ENCODE measurements at regions not wholly inside any gene's neighbourhood (a gene's known extent, or its start where the extent isn't known, plus 50 kb on each side); places are given as distances from the start of the nearest gene placed in this dataset.

DNA sequence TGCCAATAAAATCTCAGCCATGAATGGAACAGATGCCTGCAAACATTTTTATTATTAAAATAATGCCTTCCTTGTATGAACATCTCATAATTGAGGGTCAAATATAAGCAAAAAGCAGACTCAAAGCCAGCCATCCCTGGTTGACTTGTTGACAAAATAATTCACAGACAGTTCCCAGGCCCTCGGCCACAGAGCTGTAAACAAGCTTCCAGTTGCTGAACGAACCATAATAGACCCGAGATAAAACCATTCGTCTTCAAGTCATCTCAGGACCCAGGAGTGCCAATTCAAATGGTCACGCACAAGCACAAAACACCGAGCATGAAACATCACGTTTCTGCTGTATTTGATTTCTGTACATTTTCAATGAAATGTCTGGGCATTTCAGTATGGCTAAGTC lies 113.3 kb upstream of the CDYL start (continued):
- TF ChIP-seq, protein P1, sequence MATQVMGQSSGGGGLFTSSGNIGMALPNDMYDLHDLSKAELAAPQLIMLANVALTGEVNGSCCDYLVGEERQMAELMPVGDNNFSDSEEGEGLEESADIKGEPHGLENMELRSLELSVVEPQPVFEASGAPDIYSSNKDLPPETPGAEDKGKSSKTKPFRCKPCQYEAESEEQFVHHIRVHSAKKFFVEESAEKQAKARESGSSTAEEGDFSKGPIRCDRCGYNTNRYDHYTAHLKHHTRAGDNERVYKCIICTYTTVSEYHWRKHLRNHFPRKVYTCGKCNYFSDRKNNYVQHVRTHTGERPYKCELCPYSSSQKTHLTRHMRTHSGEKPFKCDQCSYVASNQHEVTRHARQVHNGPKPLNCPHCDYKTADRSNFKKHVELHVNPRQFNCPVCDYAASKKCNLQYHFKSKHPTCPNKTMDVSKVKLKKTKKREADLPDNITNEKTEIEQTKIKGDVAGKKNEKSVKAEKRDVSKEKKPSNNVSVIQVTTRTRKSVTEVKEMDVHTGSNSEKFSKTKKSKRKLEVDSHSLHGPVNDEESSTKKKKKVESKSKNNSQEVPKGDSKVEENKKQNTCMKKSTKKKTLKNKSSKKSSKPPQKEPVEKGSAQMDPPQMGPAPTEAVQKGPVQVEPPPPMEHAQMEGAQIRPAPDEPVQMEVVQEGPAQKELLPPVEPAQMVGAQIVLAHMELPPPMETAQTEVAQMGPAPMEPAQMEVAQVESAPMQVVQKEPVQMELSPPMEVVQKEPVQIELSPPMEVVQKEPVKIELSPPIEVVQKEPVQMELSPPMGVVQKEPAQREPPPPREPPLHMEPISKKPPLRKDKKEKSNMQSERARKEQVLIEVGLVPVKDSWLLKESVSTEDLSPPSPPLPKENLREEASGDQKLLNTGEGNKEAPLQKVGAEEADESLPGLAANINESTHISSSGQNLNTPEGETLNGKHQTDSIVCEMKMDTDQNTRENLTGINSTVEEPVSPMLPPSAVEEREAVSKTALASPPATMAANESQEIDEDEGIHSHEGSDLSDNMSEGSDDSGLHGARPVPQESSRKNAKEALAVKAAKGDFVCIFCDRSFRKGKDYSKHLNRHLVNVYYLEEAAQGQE (IDR thresholded peaks at IDR 0.05; ENCODE audit: unreplicated experiment) = no peak
- TF ChIP-seq NANOG (IDR thresholded peaks at IDR 0.05; ENCODE audit: borderline replicate concordance) (no peak), EZH2 (IDR thresholded peaks at IDR 0.05; ENCODE audit: low read depth, unreplicated experiment) (no peak), ZNF331 (CRISPR knock-in tag; IDR thresholded peaks at IDR 0.05; ENCODE audit: low read depth) (no peak), CREB1 (CRISPR knock-in tag; IDR thresholded peaks at IDR 0.05; ENCODE audit: low read depth) (no peak), STAT1 (IDR thresholded peaks at IDR 0.05; ENCODE audit: unreplicated experiment) (no peak), ZNF114 (CRISPR knock-in tag; IDR thresholded peaks at IDR 0.05) (no peak)
- TF ChIP-seq, protein P2, sequence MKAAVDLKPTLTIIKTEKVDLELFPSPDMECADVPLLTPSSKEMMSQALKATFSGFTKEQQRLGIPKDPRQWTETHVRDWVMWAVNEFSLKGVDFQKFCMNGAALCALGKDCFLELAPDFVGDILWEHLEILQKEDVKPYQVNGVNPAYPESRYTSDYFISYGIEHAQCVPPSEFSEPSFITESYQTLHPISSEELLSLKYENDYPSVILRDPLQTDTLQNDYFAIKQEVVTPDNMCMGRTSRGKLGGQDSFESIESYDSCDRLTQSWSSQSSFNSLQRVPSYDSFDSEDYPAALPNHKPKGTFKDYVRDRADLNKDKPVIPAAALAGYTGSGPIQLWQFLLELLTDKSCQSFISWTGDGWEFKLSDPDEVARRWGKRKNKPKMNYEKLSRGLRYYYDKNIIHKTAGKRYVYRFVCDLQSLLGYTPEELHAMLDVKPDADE (IDR thresholded peaks at IDR 0.05) = no peak
- TF ChIP-seq, protein P3, sequence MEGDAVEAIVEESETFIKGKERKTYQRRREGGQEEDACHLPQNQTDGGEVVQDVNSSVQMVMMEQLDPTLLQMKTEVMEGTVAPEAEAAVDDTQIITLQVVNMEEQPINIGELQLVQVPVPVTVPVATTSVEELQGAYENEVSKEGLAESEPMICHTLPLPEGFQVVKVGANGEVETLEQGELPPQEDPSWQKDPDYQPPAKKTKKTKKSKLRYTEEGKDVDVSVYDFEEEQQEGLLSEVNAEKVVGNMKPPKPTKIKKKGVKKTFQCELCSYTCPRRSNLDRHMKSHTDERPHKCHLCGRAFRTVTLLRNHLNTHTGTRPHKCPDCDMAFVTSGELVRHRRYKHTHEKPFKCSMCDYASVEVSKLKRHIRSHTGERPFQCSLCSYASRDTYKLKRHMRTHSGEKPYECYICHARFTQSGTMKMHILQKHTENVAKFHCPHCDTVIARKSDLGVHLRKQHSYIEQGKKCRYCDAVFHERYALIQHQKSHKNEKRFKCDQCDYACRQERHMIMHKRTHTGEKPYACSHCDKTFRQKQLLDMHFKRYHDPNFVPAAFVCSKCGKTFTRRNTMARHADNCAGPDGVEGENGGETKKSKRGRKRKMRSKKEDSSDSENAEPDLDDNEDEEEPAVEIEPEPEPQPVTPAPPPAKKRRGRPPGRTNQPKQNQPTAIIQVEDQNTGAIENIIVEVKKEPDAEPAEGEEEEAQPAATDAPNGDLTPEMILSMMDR (conservative IDR thresholded peaks at IDR 0.05; ENCODE audit: low read depth in 2 of 2) = no peak

DNA sequence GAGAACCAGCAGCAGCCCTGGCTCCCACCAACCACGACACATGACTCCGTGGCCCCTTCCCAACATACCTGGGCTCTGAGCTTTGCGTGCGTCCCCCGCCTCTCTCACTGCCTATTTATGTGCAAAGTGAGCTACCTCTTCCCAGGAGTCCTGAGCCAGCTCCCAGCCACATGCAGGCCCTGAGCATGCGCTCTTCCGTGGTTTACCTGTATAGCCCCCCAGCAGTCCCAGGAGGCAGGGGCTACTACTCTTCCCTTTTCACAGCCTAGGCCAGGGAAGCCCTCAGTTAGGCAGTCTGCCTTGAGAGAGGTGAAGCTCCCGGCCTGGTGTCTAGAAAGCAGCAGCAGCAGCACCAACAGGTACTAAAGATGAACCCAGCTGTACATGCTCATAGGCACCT lies 114.8 kb upstream of the CDYL start:
- no peaks in the 10 kb centered on the region for H3F3A ChIP-seq (replicated peaks; ENCODE audit: low read depth)
- no peak overlapping the region for H3K4me2 ChIP-seq
- H4K20me1 ChIP-seq (replicated peaks; ENCODE audit: insufficient read depth) = no peaks in the 10 kb centered on the region
- H3K79me2 ChIP-seq (replicated peaks; ENCODE audit: insufficient read depth) = no peaks in the 10 kb centered on the region
- H3K27ac ChIP-seq (ENCODE audit: low read depth) = no peak overlapping the region
- peaks cover 18% of the 10 kb centered on the region for H3K4me1 Mint-ChIP-seq
- no peak overlapping the region for H3K4me3 Mint-ChIP-seq
- H3K4me3 ChIP-seq = no peak overlapping the region
- no peaks in the 10 kb centered on the region; the same call in 2 of the 3 replicates for H3K9me3 Mint-ChIP-seq
- no peaks in the 10 kb centered on the region for H3K36me3 ChIP-seq (ENCODE audit: insufficient read depth)
- ATAC-seq = peak; percentile 93
- 0 out of 2 replicates have a peak overlapping the region, but pooled peaks have one; percentile 83 for H2AFZ ChIP-seq
- 0 out of 2 replicates have a peak, but pooled peaks cover 9% of the 10 kb centered on the region for H3K9me2 ChIP-seq (ENCODE audit: insufficient read depth)
- DNase-seq (ENCODE audit: low spot score) = no peak
- no peaks in the 10 kb centered on the region for H3K4me1 ChIP-seq (ENCODE audit: insufficient read depth)
- H3K36me3 Mint-ChIP-seq (ENCODE audit: low read depth) = peaks cover 3% of the 10 kb centered on the region; the same call in 1 of the 3 replicates
- TF ChIP-seq EZH2phosphoT487 (IDR thresholded peaks at IDR 0.05; ENCODE audit: unreplicated experiment) (no peak), ZNF331 (CRISPR knock-in tag; IDR thresholded peaks at IDR 0.05; ENCODE audit: low read depth) (no peak), POLR2AphosphoS5 (IDR thresholded peaks at IDR 0.05; ENCODE audit: low read depth) (no peak), NANOG (IDR thresholded peaks at IDR 0.05; ENCODE audit: borderline replicate concordance) (no peak), STAT1 (IDR thresholded peaks at IDR 0.05; ENCODE audit: unreplicated experiment) (no peak), CREB1 (CRISPR knock-in tag; IDR thresholded peaks at IDR 0.05; ENCODE audit: low read depth) (no peak), ZNF114 (CRISPR knock-in tag; IDR thresholded peaks at IDR 0.05) (no peak), EZH2 (IDR thresholded peaks at IDR 0.05; ENCODE audit: low read depth, unreplicated experiment) (no peak)
- TF ChIP-seq, protein P2 (IDR thresholded peaks at IDR 0.05) = no peak
- TF ChIP-seq, protein P1 (IDR thresholded peaks at IDR 0.05; ENCODE audit: unreplicated experiment) = no peak
- TF ChIP-seq, protein P3 (conservative IDR thresholded peaks at IDR 0.05; ENCODE audit: low read depth in 2 of 2) = no peak
- H3K27ac Mint-ChIP-seq = no peak overlapping the region; the same call in 1 of the 2 replicates
- H3K27me3 ChIP-seq (ENCODE audit: insufficient read depth) = no peaks in the 10 kb centered on the region
- H3K27me3 Mint-ChIP-seq (ENCODE audit: insufficient read depth, low read depth, poor library complexity) = peaks cover 2% of the 10 kb centered on the region

Measured in GM23338 (cell line).